Activated naive CD4-positive, alpha-beta T cell treated with anti-CD3 and anti-CD28 coated beads, Interleukin-2, amount 50 U/mL, for 72 hours (primary cell): ENCODE measurements at regions not wholly inside any gene's neighbourhood (a gene's known extent, or its start where the extent isn't known, plus 50 kb on each side); places are given as distances from the start of the nearest gene placed in this dataset.

Experiments
- ATAC-seq, 2 donors: fragments of 150-1000 bp; cut with Tn5 transposase; 2 replicates each; pipeline ENCODE4 v1.10.0; 2021; ENCODE audit warnings: mild to moderate bottlenecking in 2 of 2, moderate library complexity in 2 of 2
- DNase-seq, 2 donors: peaks; one replicate each; pipeline ENCODE4 v3.0.0; 2021 to 2022; ENCODE audit warnings: low spot score in 2 of 2
- H3K27ac Mint-ChIP-seq, 2 donors: one replicate each; pipeline ENCODE4 v1.8.0; 2022; ENCODE audit warnings: mild to moderate bottlenecking in 2 of 2, mixed read lengths in 2 of 2
- H3K36me3 Mint-ChIP-seq, 2 donors: one replicate each; pipeline ENCODE4 v1.8.0; 2022; ENCODE audit warnings: mixed read lengths in 2 of 2
- H3K9me3 Mint-ChIP-seq, 2 donors: one replicate each; pipeline ENCODE4 v1.8.0; 2022; ENCODE audit warnings: mixed read lengths in 2 of 2

- ATAC-seq (no peak), DNase-seq (no peak)
- peaks cover 12 to 17% of the 10 kb centered on the region in 2 donors for H3K9me3 Mint-ChIP-seq
- peak overlapping the region; percentile 79 to 100 for H3K27ac Mint-ChIP-seq
- H3K36me3 Mint-ChIP-seq = peaks cover 73 to 79% of the 10 kb centered on the region in 2 donors
Measured at GRCh38 chrX:39308126-39308525, 506.9 kb downstream of the MID1IP1 start.

DNA sequence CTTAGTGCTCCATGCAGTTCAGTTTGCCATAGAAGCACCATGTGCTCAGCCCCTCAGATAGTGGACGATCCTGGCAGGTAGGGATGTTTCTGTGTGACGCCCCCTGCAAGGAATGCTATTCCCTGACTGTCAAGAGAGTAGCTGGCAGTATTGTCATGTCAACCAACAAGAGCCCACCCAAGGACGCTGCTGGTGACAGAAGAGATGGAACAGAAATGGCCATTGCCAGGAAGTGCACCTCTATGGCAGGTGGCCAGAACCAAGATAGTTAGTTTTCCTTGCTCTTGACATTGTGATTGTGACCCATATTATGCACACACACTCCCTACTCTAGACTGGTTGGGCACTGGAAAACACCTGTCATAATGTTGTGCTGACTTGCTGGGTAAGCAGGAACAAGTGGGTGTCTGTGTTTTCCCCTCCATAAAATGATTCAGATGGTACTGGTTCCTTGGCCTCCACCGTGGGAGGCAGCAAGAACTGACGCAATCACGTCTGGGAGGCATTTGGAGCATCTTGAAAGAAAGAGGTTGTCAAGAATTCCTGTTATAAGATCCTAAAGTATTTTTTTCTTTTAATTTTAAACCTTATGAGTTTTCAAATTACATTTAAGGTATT is 507.9 kb downstream of the MID1IP1 start:
- peak; percentile 38 to 61 for DNase-seq
- H3K27ac Mint-ChIP-seq = peak overlapping the region; percentile 98 to 100
- peak; percentile 93 to 98 for ATAC-seq
- H3K9me3 Mint-ChIP-seq = peaks cover 17 to 22% of the 10 kb centered on the region in 2 donors
- H3K36me3 Mint-ChIP-seq = peaks cover 76 to 84% of the 10 kb centered on the region in 2 donors

- ATAC-seq = peak; percentile 67 to 72
- H3K27ac Mint-ChIP-seq = peak overlapping the region; percentile 98 to 100
- H3K9me3 Mint-ChIP-seq = peaks cover 17 to 22% of the 10 kb centered on the region in 2 donors
- peak in 1 of 2 donors; percentile 21 for DNase-seq
- peaks cover 74 to 83% of the 10 kb centered on the region in 2 donors for H3K36me3 Mint-ChIP-seq
Measured at GRCh38 chrX:39309721-39310152, 508.5 kb downstream of the MID1IP1 start.

DNA sequence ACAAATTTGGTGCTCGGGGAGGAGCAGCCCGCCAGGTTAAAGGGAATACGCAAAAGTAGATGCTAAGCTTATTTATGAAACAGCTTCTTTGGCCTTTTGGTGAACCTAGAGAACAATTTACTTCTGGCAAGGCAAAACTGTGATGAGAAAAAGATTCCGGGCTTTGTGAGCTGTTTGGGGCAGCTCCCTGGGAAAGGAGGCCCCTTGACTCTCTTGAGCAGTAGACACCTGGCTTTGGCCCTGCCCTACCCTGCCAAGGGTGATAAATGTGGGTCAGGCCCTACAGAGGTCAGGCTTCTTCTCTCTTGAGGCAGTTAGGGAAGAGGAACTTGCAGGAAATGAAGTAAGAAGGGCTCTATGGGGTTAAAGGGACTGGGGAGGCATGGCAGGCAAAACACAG is 509.6 kb downstream of the MID1IP1 start:
- Mint-ChIP-seq H3K27ac (peak overlapping the region; percentile 98 to 100), H3K36me3 (peaks cover 71 to 79% of the 10 kb centered on the region in 2 donors), H3K9me3 (peaks cover 15 to 23% of the 10 kb centered on the region in 2 donors)
- ATAC-seq (no peak), DNase-seq (no peak)

DNA sequence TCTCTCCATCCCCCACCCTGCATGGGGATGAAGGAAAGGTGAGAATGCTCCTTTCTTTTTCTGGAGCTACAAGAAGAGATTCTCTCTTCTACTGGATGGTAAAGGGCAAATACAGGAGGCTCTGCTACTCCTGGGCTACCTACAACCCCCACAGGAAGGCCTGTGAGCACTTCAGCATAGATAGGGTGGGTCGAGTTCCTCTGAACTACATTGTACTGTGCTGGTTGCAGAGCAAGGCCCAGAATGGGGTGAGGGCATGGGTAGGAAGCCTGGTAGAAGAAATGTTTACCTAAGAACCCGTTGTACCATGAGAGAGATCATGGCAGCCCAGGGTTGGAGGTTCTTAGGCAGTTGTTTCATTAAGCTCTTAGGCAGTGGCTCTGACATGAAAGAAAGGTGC is 510.4 kb downstream of the MID1IP1 start:
- Mint-ChIP-seq H3K36me3 (peaks cover 69 to 78% of the 10 kb centered on the region in 2 donors), H3K9me3 (peaks cover 17 to 27% of the 10 kb centered on the region in 2 donors), H3K27ac (peak overlapping the region; percentile 98 to 100)
- ATAC-seq (no peak), DNase-seq (no peak)

GRCh38 chrX:39313146-39313545 is 511.9 kb downstream of the MID1IP1 start:
- ATAC-seq (no peak), DNase-seq (no peak)
- Mint-ChIP-seq H3K9me3 (peaks cover 10 to 23% of the 10 kb centered on the region in 2 donors), H3K36me3 (peaks cover 55 to 78% of the 10 kb centered on the region in 2 donors), H3K27ac (peak overlapping the region in 1 of 2 donors; percentile 100)

GRCh38 chrX:39318506-39319343 is 517.5 kb downstream of the MID1IP1 start:
- peaks cover 10 to 13% of the 10 kb centered on the region in 2 donors for H3K9me3 Mint-ChIP-seq
- ATAC-seq = no peak
- DNase-seq = no peak
- peaks cover 56 to 80% of the 10 kb centered on the region in 2 donors for H3K36me3 Mint-ChIP-seq
- peak overlapping the region; percentile 25 to 60 for H3K27ac Mint-ChIP-seq

GRCh38 chrX:39320165-39320564 is 518.9 kb downstream of the MID1IP1 start:
- no peak for DNase-seq
- peaks cover 9 to 14% of the 10 kb centered on the region in 2 donors for H3K9me3 Mint-ChIP-seq
- peak overlapping the region in 1 of 2 donors; percentile 82 for H3K27ac Mint-ChIP-seq
- peak in 1 of 2 donors; percentile 71 for ATAC-seq
- peaks cover 57 to 80% of the 10 kb centered on the region in 2 donors for H3K36me3 Mint-ChIP-seq

GRCh38 chrX:39322496-39322895 is 521.2 kb downstream of the MID1IP1 start:
- Mint-ChIP-seq H3K9me3 (peaks cover 4 to 9% of the 10 kb centered on the region in 2 donors), H3K36me3 (peaks cover 48 to 69% of the 10 kb centered on the region in 2 donors), H3K27ac (peak overlapping the region in 1 of 2 donors; percentile 92)
- ATAC-seq (no peak), DNase-seq (no peak)

DNA sequence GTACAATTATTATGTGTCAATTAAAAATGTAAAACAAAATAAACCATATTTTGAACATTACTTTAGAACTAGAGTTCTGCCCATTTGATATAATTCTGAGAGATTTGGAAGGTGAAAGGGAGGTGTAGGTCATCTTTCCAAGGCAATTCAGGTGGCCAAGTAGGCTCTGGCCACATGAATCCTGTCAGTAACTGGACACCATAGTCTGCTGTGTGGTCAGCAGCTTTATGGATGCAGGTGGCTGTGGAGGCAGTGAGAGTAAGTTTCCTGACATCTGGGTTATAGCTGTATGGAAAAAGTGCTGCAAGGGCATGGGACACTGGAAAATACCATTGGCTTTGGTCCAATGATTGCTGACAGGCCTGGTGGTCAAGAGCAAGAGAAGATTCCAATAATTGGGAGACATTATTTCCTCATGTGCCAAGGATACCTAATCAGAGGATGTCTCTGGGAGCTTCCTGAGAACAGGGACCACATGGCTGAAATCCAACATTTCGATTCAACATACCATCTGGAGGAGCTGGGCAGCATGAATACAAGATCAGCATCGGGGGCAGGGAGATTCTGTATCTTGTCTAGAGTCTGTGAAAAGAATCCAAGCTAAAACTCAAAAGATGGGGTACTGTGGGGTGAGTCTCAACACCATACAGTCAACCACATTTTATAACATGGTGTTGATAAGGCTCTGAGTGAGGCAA is 523.1 kb downstream of the MID1IP1 start:
- DNase-seq = no peak
- Mint-ChIP-seq H3K9me3 (peaks cover 4 to 19% of the 10 kb centered on the region in 2 donors), H3K36me3 (peaks cover 50 to 72% of the 10 kb centered on the region in 2 donors), H3K27ac (peak overlapping the region in 1 of 2 donors; percentile 92)
- no peak for ATAC-seq

DNA sequence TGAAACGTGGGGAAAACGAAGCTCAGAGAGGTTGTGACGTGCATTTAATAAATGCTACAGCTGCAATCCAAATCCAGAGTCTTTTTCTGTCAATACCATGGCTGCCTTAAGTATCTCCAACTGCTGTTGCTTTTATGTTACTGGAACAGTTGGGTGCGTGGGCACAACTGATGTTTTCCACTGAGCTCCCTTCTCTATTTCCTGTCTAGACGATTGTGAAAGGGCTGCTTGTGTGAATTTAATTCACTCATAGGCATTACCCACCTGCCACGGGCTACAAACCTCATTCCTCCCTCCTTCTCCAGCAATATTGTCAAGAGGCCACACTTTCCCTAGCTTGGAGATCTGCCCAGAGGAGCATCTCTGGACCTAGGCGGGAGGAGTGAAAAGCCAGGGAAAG is 526.0 kb downstream of the MID1IP1 start:
- Mint-ChIP-seq H3K9me3 (peaks cover 10 to 31% of the 10 kb centered on the region in 2 donors), H3K36me3 (peaks cover 42 to 52% of the 10 kb centered on the region in 2 donors), H3K27ac (peak overlapping the region; percentile 67 to 89)
- ATAC-seq (peak; percentile 34 to 66), DNase-seq (no peak)

DNA sequence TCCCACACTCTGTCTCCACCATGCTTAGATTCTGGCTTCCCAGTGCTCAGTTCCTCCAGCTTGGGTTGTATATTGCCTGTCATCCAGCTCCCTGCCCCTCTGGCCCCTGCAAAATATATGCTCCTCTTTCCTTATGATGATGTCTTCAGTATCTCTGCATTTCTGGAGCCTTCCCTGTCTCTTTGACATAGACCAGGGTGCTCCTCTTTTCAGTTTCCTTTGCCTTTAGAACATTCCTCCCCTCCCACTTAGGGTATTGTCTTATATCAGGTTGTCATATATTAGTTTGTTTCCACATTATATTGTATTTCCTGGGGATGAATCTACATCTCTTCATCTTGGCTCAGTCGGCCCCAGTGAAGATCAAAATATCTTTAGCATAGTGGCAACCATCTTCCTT is 526.4 kb downstream of the MID1IP1 start:
- Mint-ChIP-seq H3K9me3 (peaks cover 15 to 35% of the 10 kb centered on the region in 2 donors), H3K27ac (peak overlapping the region; percentile 79 to 89), H3K36me3 (peaks cover 41 to 51% of the 10 kb centered on the region in 2 donors)
- ATAC-seq (no peak), DNase-seq (no peak)

- peaks cover 13 to 30% of the 10 kb centered on the region in 2 donors for H3K9me3 Mint-ChIP-seq
- peaks cover 33 to 45% of the 10 kb centered on the region in 2 donors for H3K36me3 Mint-ChIP-seq
- peak overlapping the region in 1 of 2 donors; percentile 89 for H3K27ac Mint-ChIP-seq
- no peak for ATAC-seq
- DNase-seq = no peak
Measured at GRCh38 chrX:39328661-39329060, 527.4 kb downstream of the MID1IP1 start.

DNA sequence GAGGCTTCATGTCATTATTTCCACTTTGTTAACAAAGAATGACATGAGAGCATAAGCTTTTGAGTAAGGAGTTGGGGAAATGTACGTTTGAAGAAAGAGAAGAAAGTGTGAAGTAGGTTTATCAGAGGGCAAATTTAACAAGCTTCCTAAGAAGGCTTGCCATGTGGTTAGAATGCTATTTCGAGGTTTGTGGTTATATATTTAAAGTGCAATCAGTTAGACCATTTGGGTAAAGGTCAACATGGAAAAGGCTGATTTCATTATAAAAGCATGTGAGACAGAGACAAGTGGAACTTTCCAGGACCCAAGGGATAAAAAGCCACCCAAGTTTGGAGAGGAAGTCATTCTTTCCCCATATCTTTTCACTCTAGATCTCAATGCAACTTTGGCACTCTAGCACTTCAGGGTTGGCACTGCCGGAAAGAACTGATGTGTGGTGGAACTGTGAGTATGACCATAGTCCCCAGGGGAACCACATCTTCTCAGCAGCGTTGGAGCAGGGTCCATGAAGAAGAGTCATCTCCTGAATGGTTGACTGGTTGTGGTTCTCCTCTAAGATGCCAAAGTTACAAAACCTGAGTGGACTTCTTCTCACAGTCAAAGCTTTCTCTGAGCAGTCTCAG is 529.9 kb downstream of the MID1IP1 start:
- Mint-ChIP-seq H3K36me3 (peaks cover 21 to 37% of the 10 kb centered on the region in 2 donors), H3K9me3 (peaks cover 13 to 27% of the 10 kb centered on the region in 2 donors), H3K27ac (peak overlapping the region; percentile 65 to 89)
- DNase-seq = no peak
- peak; percentile 84 to 87 for ATAC-seq

DNA sequence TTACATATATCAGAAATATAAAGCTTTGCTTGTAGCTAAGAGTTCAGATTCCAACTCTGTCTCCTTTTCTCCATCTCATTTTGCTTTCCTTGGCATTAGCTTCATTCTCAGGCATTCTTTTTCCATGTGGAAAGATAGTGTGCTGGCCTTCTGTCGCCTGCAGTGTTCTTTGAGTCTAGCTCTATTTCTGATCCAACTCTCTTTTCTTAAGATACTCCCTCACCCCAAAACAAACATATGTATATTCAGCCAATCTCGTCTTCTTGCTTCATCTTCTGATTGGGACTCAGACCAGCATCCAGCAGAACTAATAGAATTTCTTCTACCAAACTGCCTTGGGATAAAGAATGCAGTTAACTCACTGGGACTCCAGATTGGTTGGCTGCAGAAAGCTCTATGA is 532.2 kb downstream of the MID1IP1 start:
- ATAC-seq = no peak
- H3K27ac Mint-ChIP-seq = peak overlapping the region in 1 of 2 donors; percentile 33

More for the DNA sequence above, 532.2 kb downstream of the MID1IP1 start:
- DNase-seq = no peak
- H3K9me3 Mint-ChIP-seq = peaks cover 14 to 23% of the 10 kb centered on the region in 2 donors
- H3K36me3 Mint-ChIP-seq = peaks cover 21 to 26% of the 10 kb centered on the region in 2 donors
